Stomach (tissue), 4 donors: ENCODE measurements at regions not wholly inside any gene's neighbourhood (a gene's known extent, or its start where the extent isn't known, plus 50 kb on each side); places are given as distances from the start of the nearest gene placed in this dataset.

Source experiments
- EP300 ChIP-seq: sonication (generic); formaldehyde crosslinking; IDR thresholded peaks from one replicate; pipeline ENCODE4 v1.6.1; 2017; ENCODE audit warnings: antibody characterized with exemption
- POLR2A ChIP-seq, 4 donors: fragments of 450-650 bp; IDR thresholded peaks; one replicate each; pipeline ENCODE4 v1.6.1; 2016; ENCODE audit warnings: antibody characterized with exemption in 4 of 4, control low read depth in 2 of 4, mild to moderate bottlenecking in 1 of 4, moderate library complexity in 1 of 4
- POLR2AphosphoS5 ChIP-seq, 3 donors: sonication (generic); formaldehyde crosslinking; IDR thresholded peaks; one replicate each; pipeline ENCODE4 v1.6.1; 2016; ENCODE audit warnings: antibody characterized with exemption in 3 of 3
- TF ChIP-seq, protein P1 (sequence below), 7 experiments: fragments of 450-650 bp in 4 of 7; fragments of 200-600 bp in 3 of 7; sonication (generic) in 3 of 7; IDR thresholded peaks; one replicate each; pipeline ENCODE4 v1.5.1; 2016 to 2019; ENCODE audit warnings: antibody characterized with exemption in 7 of 7, control low read depth in 2 of 7, mild to moderate bottlenecking in 1 of 7

- TF ChIP-seq POLR2A (IDR thresholded peaks at IDR 0.05) (no peak), EP300 (no peak), POLR2AphosphoS5 (IDR thresholded peaks at IDR 0.05) (no peak)
- TF ChIP-seq, protein P1, sequence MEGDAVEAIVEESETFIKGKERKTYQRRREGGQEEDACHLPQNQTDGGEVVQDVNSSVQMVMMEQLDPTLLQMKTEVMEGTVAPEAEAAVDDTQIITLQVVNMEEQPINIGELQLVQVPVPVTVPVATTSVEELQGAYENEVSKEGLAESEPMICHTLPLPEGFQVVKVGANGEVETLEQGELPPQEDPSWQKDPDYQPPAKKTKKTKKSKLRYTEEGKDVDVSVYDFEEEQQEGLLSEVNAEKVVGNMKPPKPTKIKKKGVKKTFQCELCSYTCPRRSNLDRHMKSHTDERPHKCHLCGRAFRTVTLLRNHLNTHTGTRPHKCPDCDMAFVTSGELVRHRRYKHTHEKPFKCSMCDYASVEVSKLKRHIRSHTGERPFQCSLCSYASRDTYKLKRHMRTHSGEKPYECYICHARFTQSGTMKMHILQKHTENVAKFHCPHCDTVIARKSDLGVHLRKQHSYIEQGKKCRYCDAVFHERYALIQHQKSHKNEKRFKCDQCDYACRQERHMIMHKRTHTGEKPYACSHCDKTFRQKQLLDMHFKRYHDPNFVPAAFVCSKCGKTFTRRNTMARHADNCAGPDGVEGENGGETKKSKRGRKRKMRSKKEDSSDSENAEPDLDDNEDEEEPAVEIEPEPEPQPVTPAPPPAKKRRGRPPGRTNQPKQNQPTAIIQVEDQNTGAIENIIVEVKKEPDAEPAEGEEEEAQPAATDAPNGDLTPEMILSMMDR (IDR thresholded peaks at IDR 0.05), result no peak
Measured at GRCh38 chr2:16437189-16437588, 228.4 kb downstream of the CYRIA start.
